ENCODE measurements at regions not wholly inside any gene's neighbourhood (a gene's known extent, or its start where the extent isn't known, plus 50 kb on each side); places are given as distances from the start of the nearest gene placed in this dataset.

DNA sequence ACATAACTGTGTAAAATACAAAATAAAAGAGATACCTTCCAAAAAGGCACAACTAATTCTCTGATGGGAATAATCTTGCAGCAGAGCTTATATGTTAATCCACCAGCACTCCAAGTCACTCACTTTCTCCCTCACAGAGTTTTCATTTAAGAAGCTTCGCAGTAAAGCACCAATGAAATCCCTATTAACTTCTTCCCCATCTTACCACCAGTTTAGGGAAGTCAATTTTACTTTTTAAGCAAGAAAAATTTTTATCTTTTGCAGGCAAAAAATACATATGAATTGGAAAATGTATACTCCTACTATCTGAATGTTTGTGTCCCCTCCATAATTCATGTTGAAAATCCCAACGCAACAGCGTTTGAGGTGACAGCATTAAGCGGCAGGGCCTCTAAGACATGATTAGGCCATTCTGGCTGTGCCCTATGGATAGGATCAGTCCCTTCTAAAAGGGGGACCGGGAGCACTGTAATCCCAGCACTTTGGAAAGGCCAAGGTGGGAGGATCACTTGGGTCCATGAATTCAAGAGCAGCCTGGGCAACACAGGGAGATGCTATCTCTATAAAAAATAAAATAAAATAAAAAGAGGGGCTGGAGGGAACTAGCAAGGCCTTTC lies 435.8 kb downstream of the SHQ1 start:
- H2AFZ ChIP-seq (ENCODE audit: low read length) = no peak overlapping the region
- H3K4me1 ChIP-seq (ENCODE audit: low read length) = no peaks in the 10 kb centered on the region
- H4K20me1 ChIP-seq (ENCODE audit: insufficient read depth, low read length) = peaks cover 12% of the 10 kb centered on the region
- TF ChIP-seq EZH2 (optimal IDR thresholded peaks at IDR 0.05; ENCODE audit: low read depth, low read length) = no peak
- TF ChIP-seq, protein P1, sequence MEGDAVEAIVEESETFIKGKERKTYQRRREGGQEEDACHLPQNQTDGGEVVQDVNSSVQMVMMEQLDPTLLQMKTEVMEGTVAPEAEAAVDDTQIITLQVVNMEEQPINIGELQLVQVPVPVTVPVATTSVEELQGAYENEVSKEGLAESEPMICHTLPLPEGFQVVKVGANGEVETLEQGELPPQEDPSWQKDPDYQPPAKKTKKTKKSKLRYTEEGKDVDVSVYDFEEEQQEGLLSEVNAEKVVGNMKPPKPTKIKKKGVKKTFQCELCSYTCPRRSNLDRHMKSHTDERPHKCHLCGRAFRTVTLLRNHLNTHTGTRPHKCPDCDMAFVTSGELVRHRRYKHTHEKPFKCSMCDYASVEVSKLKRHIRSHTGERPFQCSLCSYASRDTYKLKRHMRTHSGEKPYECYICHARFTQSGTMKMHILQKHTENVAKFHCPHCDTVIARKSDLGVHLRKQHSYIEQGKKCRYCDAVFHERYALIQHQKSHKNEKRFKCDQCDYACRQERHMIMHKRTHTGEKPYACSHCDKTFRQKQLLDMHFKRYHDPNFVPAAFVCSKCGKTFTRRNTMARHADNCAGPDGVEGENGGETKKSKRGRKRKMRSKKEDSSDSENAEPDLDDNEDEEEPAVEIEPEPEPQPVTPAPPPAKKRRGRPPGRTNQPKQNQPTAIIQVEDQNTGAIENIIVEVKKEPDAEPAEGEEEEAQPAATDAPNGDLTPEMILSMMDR (IDR thresholded peaks at IDR 0.05; ENCODE audit: low read length) = no peak
- TF ChIP-seq EZH2phosphoT487 (IDR thresholded peaks at IDR 0.05; ENCODE audit: low read length) = no peak
- H3K4me3 ChIP-seq (ENCODE audit: low read length) = no peak overlapping the region
- H3K27ac ChIP-seq (ENCODE audit: low read length) = no peak overlapping the region
- H3K4me2 ChIP-seq (ENCODE audit: low read depth, low read length) = no peak overlapping the region
- no peaks in the 10 kb centered on the region for H3K36me3 ChIP-seq (replicated peaks; ENCODE audit: insufficient read depth, low read length)
- no peak for DNase-seq
- no peaks in the 10 kb centered on the region for H3K27me3 ChIP-seq (replicated peaks; ENCODE audit: insufficient read depth, low read length)
- no peaks in the 10 kb centered on the region for H3K9me3 ChIP-seq (replicated peaks; ENCODE audit: insufficient read depth, low read length)
- H3K9ac ChIP-seq (ENCODE audit: low read length) = no peak overlapping the region
- H3K9me2 ChIP-seq (replicated peaks; ENCODE audit: insufficient read depth, low read length) = no peaks in the 10 kb centered on the region
- no peaks in the 10 kb centered on the region for H3F3A ChIP-seq (ENCODE audit: insufficient read depth, low read length)
- H3K79me2 ChIP-seq (ENCODE audit: low read length) = peaks cover 100% of the 10 kb centered on the region

DNA sequence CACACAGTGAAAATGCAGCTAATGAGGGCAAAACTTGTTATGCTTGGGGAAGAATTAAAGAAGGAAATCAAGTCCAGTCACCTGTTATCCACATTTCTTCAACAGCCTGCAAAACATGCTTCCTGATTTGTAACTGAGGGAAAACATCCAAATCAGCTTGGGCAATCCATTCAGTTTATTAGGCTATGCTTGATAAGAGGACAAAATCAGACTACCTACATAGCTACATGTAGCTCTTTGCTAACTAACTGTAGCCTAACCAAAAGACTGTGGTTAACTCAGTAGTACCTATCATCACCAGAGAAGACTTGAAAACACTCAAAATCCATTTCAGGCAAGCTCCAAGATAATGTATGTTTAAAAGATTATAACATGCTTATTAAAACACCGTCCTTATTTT lies 436.4 kb downstream of the SHQ1 start:
- Histone ChIP-seq H3K4me1 (ENCODE audit: low read length) (no peaks in the 10 kb centered on the region), H3K79me2 (ENCODE audit: low read length) (peaks cover 100% of the 10 kb centered on the region), H3K9me3 (replicated peaks; ENCODE audit: insufficient read depth, low read length) (no peaks in the 10 kb centered on the region), H3K9ac (ENCODE audit: low read length) (no peak overlapping the region), H4K20me1 (ENCODE audit: insufficient read depth, low read length) (peaks cover 15% of the 10 kb centered on the region), H3K4me3 (ENCODE audit: low read length) (no peak overlapping the region), H2AFZ (ENCODE audit: low read length) (no peak overlapping the region), H3K36me3 (replicated peaks; ENCODE audit: insufficient read depth, low read length) (no peaks in the 10 kb centered on the region), H3K27ac (ENCODE audit: low read length) (no peak overlapping the region), H3K27me3 (replicated peaks; ENCODE audit: insufficient read depth, low read length) (no peaks in the 10 kb centered on the region), H3K4me2 (ENCODE audit: low read depth, low read length) (no peak overlapping the region), H3F3A (ENCODE audit: insufficient read depth, low read length) (no peaks in the 10 kb centered on the region), H3K9me2 (replicated peaks; ENCODE audit: insufficient read depth, low read length) (no peaks in the 10 kb centered on the region)
- no peak for TF ChIP-seq EZH2phosphoT487 (IDR thresholded peaks at IDR 0.05; ENCODE audit: low read length)
- TF ChIP-seq, protein P1 (IDR thresholded peaks at IDR 0.05; ENCODE audit: low read length) = no peak
- TF ChIP-seq EZH2 (optimal IDR thresholded peaks at IDR 0.05; ENCODE audit: low read depth, low read length) = no peak
- no peak for DNase-seq

DNA sequence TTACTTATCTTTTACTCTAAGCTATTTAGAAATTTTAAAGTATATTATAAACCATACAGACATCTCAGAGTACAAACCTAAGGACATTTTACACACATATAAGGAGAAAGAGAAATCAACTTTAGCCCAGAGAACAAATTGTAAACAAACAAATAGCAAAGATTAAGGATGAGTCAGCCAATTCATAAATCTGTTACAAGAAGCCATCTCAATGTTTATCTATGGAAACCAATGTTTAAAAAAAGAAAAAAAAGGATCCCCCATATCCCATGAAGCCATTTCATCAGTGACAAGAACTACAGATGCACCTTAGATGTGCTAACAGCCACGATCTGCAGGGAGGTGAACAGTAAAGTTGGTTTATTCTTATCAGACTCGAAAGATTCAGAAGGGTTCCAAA lies 437.1 kb downstream of the SHQ1 start:
- Histone ChIP-seq H3K4me1 (ENCODE audit: low read length) (no peaks in the 10 kb centered on the region), H3K27ac (ENCODE audit: low read length) (no peak overlapping the region)

More for the DNA sequence above, 437.1 kb downstream of the SHQ1 start:
- H3F3A ChIP-seq (ENCODE audit: insufficient read depth, low read length) = no peaks in the 10 kb centered on the region
- H3K4me3 ChIP-seq (ENCODE audit: low read length) = no peak overlapping the region
- peaks cover 17% of the 10 kb centered on the region for H4K20me1 ChIP-seq (ENCODE audit: insufficient read depth, low read length)
- H3K79me2 ChIP-seq (ENCODE audit: low read length) = peaks cover 100% of the 10 kb centered on the region
- H3K9me2 ChIP-seq (replicated peaks; ENCODE audit: insufficient read depth, low read length) = no peaks in the 10 kb centered on the region
- H3K9me3 ChIP-seq (replicated peaks; ENCODE audit: insufficient read depth, low read length) = no peaks in the 10 kb centered on the region
- no peak overlapping the region for H2AFZ ChIP-seq (ENCODE audit: low read length)
- H3K9ac ChIP-seq (ENCODE audit: low read length) = no peak overlapping the region
- TF ChIP-seq, protein P1 (IDR thresholded peaks at IDR 0.05; ENCODE audit: low read length) = no peak
- no peak for TF ChIP-seq EZH2 (optimal IDR thresholded peaks at IDR 0.05; ENCODE audit: low read depth, low read length)
- no peak for TF ChIP-seq EZH2phosphoT487 (IDR thresholded peaks at IDR 0.05; ENCODE audit: low read length)
- H3K36me3 ChIP-seq (replicated peaks; ENCODE audit: insufficient read depth, low read length) = no peaks in the 10 kb centered on the region
- H3K27me3 ChIP-seq (replicated peaks; ENCODE audit: insufficient read depth, low read length) = no peaks in the 10 kb centered on the region
- DNase-seq = no peak
- no peak overlapping the region for H3K4me2 ChIP-seq (ENCODE audit: low read depth, low read length)
